SK-N-SH (cell line): ENCODE measurements at regions not wholly inside any gene's neighbourhood (a gene's known extent, or its start where the extent isn't known, plus 50 kb on each side); places are given as distances from the start of the nearest gene placed in this dataset.

Experiments used
- EP300 ChIP-seq, 2 experiments: IDR thresholded peaks; 2 replicates each; pipeline versions ENCODE4 v1.4.0 to v1.6.1; 2012; ENCODE audit warnings: borderline replicate concordance in 1 of 2, low read depth in 1 of 2, low read length in 1 of 2
- EZH2phosphoT487 ChIP-seq: fragments of 200-600 bp; sonication (generic); IDR thresholded peaks from 2 replicates; pipeline ENCODE4 v1.6.1; 2017; ENCODE audit warnings: low read depth, mixed run types, mild to moderate bottlenecking, antibody characterized with exemption, moderate library complexity, borderline replicate concordance
- FOXJ3 ChIP-seq: sonication (generic); formaldehyde crosslinking; IDR thresholded peaks from 2 replicates; pipeline ENCODE4 v1.5.1; 2020; ENCODE audit warnings: mild to moderate bottlenecking, missing genetic modification reagents
- FOXM1 ChIP-seq: IDR thresholded peaks from 2 replicates; pipeline ENCODE4 v1.4.0; 2012; ENCODE audit warnings: low read depth, mild to moderate bottlenecking
- MXI1 ChIP-seq: IDR thresholded peaks from 2 replicates; pipeline ENCODE4 v1.6.1; 2012; ENCODE audit warnings: mild to moderate bottlenecking, low read depth, low read length, improper control_type of control experiment
- NRF1 ChIP-seq: IDR thresholded peaks from 2 replicates; pipeline ENCODE4 v1.6.1; 2012; ENCODE audit warnings: low read depth, mild to moderate bottlenecking, low read length
- POLR2AphosphoS5 ChIP-seq: IDR thresholded peaks from 2 replicates; pipeline ENCODE4 v1.6.1; 2012; ENCODE audit warnings: low read depth, low read length
- RAD21 ChIP-seq: IDR thresholded peaks from 2 replicates; pipeline ENCODE4 v1.6.1; 2012; ENCODE audit warnings: mild to moderate bottlenecking, low read length
- RCOR1 ChIP-seq: fragments of 150-350 bp; IDR thresholded peaks from 2 replicates; pipeline ENCODE4 v1.6.1; 2017; ENCODE audit warnings: antibody characterized with exemption, low read length
- TAF1 ChIP-seq: IDR thresholded peaks from 2 replicates; pipeline ENCODE4 v1.6.1; 2012; ENCODE audit warnings: low read depth, mild to moderate bottlenecking, low read length, moderate library complexity, borderline replicate concordance
- TEAD4 ChIP-seq: IDR thresholded peaks from 2 replicates; pipeline ENCODE4 v1.4.0; 2012; ENCODE audit warnings: mild to moderate bottlenecking, borderline replicate concordance; ENCODE audit not compliant: insufficient read depth
- YY1 ChIP-seq: IDR thresholded peaks from 2 replicates; pipeline ENCODE4 v1.4.0; 2012; ENCODE audit warnings: low read depth, mild to moderate bottlenecking
- TF ChIP-seq, protein P1 (sequence below): fragments of 200-600 bp; sonication (generic); IDR thresholded peaks from 2 replicates; pipeline ENCODE4 v1.6.1; 2017; ENCODE audit warnings: antibody characterized with exemption, mild to moderate bottlenecking, moderate library complexity
- TF ChIP-seq, protein P2 (sequence below): IDR thresholded peaks from 2 replicates; pipeline ENCODE4 v1.4.0; 2012; ENCODE audit warnings: low read depth

- TF ChIP-seq, protein P1, sequence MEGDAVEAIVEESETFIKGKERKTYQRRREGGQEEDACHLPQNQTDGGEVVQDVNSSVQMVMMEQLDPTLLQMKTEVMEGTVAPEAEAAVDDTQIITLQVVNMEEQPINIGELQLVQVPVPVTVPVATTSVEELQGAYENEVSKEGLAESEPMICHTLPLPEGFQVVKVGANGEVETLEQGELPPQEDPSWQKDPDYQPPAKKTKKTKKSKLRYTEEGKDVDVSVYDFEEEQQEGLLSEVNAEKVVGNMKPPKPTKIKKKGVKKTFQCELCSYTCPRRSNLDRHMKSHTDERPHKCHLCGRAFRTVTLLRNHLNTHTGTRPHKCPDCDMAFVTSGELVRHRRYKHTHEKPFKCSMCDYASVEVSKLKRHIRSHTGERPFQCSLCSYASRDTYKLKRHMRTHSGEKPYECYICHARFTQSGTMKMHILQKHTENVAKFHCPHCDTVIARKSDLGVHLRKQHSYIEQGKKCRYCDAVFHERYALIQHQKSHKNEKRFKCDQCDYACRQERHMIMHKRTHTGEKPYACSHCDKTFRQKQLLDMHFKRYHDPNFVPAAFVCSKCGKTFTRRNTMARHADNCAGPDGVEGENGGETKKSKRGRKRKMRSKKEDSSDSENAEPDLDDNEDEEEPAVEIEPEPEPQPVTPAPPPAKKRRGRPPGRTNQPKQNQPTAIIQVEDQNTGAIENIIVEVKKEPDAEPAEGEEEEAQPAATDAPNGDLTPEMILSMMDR, result no peak
- TF ChIP-seq FOXJ3 (CRISPR knock-in tag) (no peak), YY1 (no peak), EZH2phosphoT487 (no peak), RCOR1 (no peak), MXI1 (no peak), POLR2AphosphoS5 (no peak), EP300 (IDR thresholded peaks at IDR 0.05; ENCODE audit: borderline replicate concordance in 1 of 2, low read depth in 1 of 2, low read length in 1 of 2) (no peak), NRF1 (no peak), RAD21 (no peak), TAF1 (no peak), TEAD4 (no peak), FOXM1 (no peak)
- TF ChIP-seq, protein P2, sequence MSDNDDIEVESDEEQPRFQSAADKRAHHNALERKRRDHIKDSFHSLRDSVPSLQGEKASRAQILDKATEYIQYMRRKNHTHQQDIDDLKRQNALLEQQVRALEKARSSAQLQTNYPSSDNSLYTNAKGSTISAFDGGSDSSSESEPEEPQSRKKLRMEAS, result no peak
Observed at GRCh38 chr22:48600681-48601080, 1227.0 kb downstream of the BRD1 start.
